WERI-Rb-1 (cell line): ENCODE measurements at regions not wholly inside any gene's neighbourhood (a gene's known extent, or its start where the extent isn't known, plus 50 kb on each side); places are given as distances from the start of the nearest gene placed in this dataset.

ENCODE experiments used
- DNase-seq: peaks from one replicate; pipeline ENCODE4 v3.0.0-alpha.2; 2020
- H3K27ac ChIP-seq: fragments of 250-450 bp; sonication (Bioruptor Pico); 2 replicates; pipeline ENCODE4 v1.5.1; 2020; ENCODE audit warnings: mild to moderate bottlenecking, moderate library complexity
- H3K27me3 ChIP-seq: fragments of 250-450 bp; sonication (Bioruptor Pico); 2 replicates; pipeline ENCODE4 v1.5.1; 2021; ENCODE audit warnings: mild to moderate bottlenecking, low read depth, moderate library complexity; ENCODE audit not compliant: insufficient read depth, severe bottlenecking
- H3K36me3 ChIP-seq: fragments of 250-450 bp; sonication (Bioruptor Pico); 2 replicates; pipeline ENCODE4 v1.5.1; 2020; ENCODE audit warnings: mild to moderate bottlenecking, moderate library complexity
- H3K4me3 ChIP-seq: 2 replicates; pipeline ENCODE4 v1.5.1; 2011; ENCODE audit warnings: low read depth, mild to moderate bottlenecking, control low read depth, low read length
- H3K9me3 ChIP-seq: fragments of 250-450 bp; sonication (Bioruptor Pico); 2 replicates; pipeline ENCODE4 v1.5.1; 2021; ENCODE audit warnings: mild to moderate bottlenecking, moderate library complexity; ENCODE audit not compliant: severe bottlenecking
- CTCF ChIP-seq: IDR thresholded peaks from 2 replicates; pipeline ENCODE4 v1.5.1; 2011; ENCODE audit warnings: low read depth, mild to moderate bottlenecking, control low read depth, inconsistent platforms, low read length

GRCh38 chr1:191155178-191155577 is 677.5 kb upstream of the BRINP3 start:
- TF ChIP-seq CTCF = no peak

GRCh38 chr1:191160837-191161236 is 683.2 kb upstream of the BRINP3 start:
- Histone ChIP-seq H3K27me3 (no peaks in the 10 kb centered on the region), H3K36me3 (no peaks in the 10 kb centered on the region), H3K27ac (no peak overlapping the region), H3K9me3 (no peaks in the 10 kb centered on the region), H3K4me3 (no peak overlapping the region)
- no peak for TF ChIP-seq CTCF
- no peak for DNase-seq

More at GRCh38 chr1:191155178-191155577, 677.5 kb upstream of the BRINP3 start:
- Histone ChIP-seq H3K9me3 (no peaks in the 10 kb centered on the region), H3K27ac (no peak overlapping the region), H3K4me3 (no peak overlapping the region), H3K36me3 (no peaks in the 10 kb centered on the region), H3K27me3 (no peaks in the 10 kb centered on the region)
- DNase-seq = no peak

- no peak for TF ChIP-seq CTCF
- no peak overlapping the region for H3K4me3 ChIP-seq
- no peaks in the 10 kb centered on the region for H3K36me3 ChIP-seq
- H3K27me3 ChIP-seq = no peaks in the 10 kb centered on the region
- no peak overlapping the region for H3K27ac ChIP-seq
- no peaks in the 10 kb centered on the region for H3K9me3 ChIP-seq
- DNase-seq = no peak
These were observed 685.1 kb upstream of the BRINP3 start for GRCh38 chr1:191162762-191163161.

- Histone ChIP-seq H3K4me3 (no peak overlapping the region), H3K27me3 (no peaks in the 10 kb centered on the region), H3K27ac (no peak overlapping the region), H3K36me3 (no peaks in the 10 kb centered on the region), H3K9me3 (no peaks in the 10 kb centered on the region)
- TF ChIP-seq CTCF = no peak
- no peak for DNase-seq
These were observed 686.0 kb upstream of the BRINP3 start for GRCh38 chr1:191163621-191164020.

- no peak overlapping the region for H3K27ac ChIP-seq
- no peaks in the 10 kb centered on the region for H3K9me3 ChIP-seq
- DNase-seq = no peak
- no peaks in the 10 kb centered on the region for H3K36me3 ChIP-seq
- no peak overlapping the region for H3K4me3 ChIP-seq
- TF ChIP-seq CTCF = no peak
- no peaks in the 10 kb centered on the region for H3K27me3 ChIP-seq
These were observed 696.6 kb upstream of the BRINP3 start for GRCh38 chr1:191174298-191174697.

- DNase-seq = no peak
These were observed 698.5 kb upstream of the BRINP3 start for GRCh38 chr1:191176131-191176530.

More at GRCh38 chr1:191176131-191176530, 698.5 kb upstream of the BRINP3 start:
- Histone ChIP-seq H3K4me3 (no peak overlapping the region), H3K9me3 (no peaks in the 10 kb centered on the region), H3K27ac (no peak overlapping the region), H3K36me3 (no peaks in the 10 kb centered on the region), H3K27me3 (no peaks in the 10 kb centered on the region)
- no peak for TF ChIP-seq CTCF
